ENCODE measurements at regions not wholly inside any gene's neighbourhood (a gene's known extent, or its start where the extent isn't known, plus 50 kb on each side); places are given as distances from the start of the nearest gene placed in this dataset.

- peak overlapping the region; percentile 32 for H3K27ac ChIP-seq
Measured at GRCh38 chr10:4081685-4082111, 296.7 kb upstream of the KLF6 start.

GRCh38 chr10:4080225-4080805 is 295.3 kb upstream of the KLF6 start:
- Histone ChIP-seq H3K9me2 (replicated peaks; ENCODE audit: insufficient read depth) (no peaks in the 10 kb centered on the region), H4K20me1 (ENCODE audit: insufficient read depth, poor library complexity, severe bottlenecking) (no peaks in the 10 kb centered on the region), H3K4me3 (no peak overlapping the region), H3K36me3 (replicated peaks; ENCODE audit: insufficient read depth, low read depth) (no peaks in the 10 kb centered on the region), H3K27me3 (no peaks in the 10 kb centered on the region), H3K4me2 (no peak overlapping the region), H2AFZ (no peak overlapping the region), H3K9me3 (ENCODE audit: low read depth) (no peaks in the 10 kb centered on the region), H3K27ac (no peak overlapping the region), H3K79me2 (no peaks in the 10 kb centered on the region), H3K4me1 (ENCODE audit: insufficient read depth) (peaks cover 7% of the 10 kb centered on the region)
- DNase-seq (ENCODE audit: low spot score): no peak
- 83% methylated on average over 7 of the region's 7 CpGs for WGBS (ENCODE audit: low lambda C conversion rate, missing lambda C conversion rate)
- TF ChIP-seq EZH2phosphoT487 (IDR thresholded peaks at IDR 0.05; ENCODE audit: low read depth, severe bottlenecking, unreplicated experiment) (no peak), EZH2 (IDR thresholded peaks at IDR 0.05; ENCODE audit: borderline replicate concordance) (no peak), CTCF (IDR thresholded peaks at IDR 0.05; ENCODE audit: poor library complexity) (no peak)

More at GRCh38 chr10:4081685-4082111, 296.7 kb upstream of the KLF6 start:
- H3K27me3 ChIP-seq: no peaks in the 10 kb centered on the region
- no peaks in the 10 kb centered on the region for H3K9me2 ChIP-seq (replicated peaks; ENCODE audit: insufficient read depth)
- WGBS (ENCODE audit: low lambda C conversion rate, missing lambda C conversion rate): 53% methylated on average over 5 of the region's 5 CpGs
- no peak overlapping the region for H3K4me3 ChIP-seq
- no peak overlapping the region for H2AFZ ChIP-seq
- no peak for DNase-seq (ENCODE audit: low spot score)
- H3K4me1 ChIP-seq (ENCODE audit: insufficient read depth): peaks cover 7% of the 10 kb centered on the region
- H3K4me2 ChIP-seq: no peak overlapping the region
- H3K9me3 ChIP-seq (ENCODE audit: low read depth): no peaks in the 10 kb centered on the region
- TF ChIP-seq EZH2 (IDR thresholded peaks at IDR 0.05; ENCODE audit: borderline replicate concordance) (no peak), EZH2phosphoT487 (IDR thresholded peaks at IDR 0.05; ENCODE audit: low read depth, severe bottlenecking, unreplicated experiment) (no peak), CTCF (IDR thresholded peaks at IDR 0.05; ENCODE audit: poor library complexity) (no peak)
- no peaks in the 10 kb centered on the region for H3K36me3 ChIP-seq (replicated peaks; ENCODE audit: insufficient read depth, low read depth)
- no peaks in the 10 kb centered on the region for H3K79me2 ChIP-seq
- H4K20me1 ChIP-seq (ENCODE audit: insufficient read depth, poor library complexity, severe bottlenecking): no peaks in the 10 kb centered on the region

GRCh38 chr10:4079803-4080202 is 294.8 kb upstream of the KLF6 start:
- Histone ChIP-seq H3K9me2 (replicated peaks; ENCODE audit: insufficient read depth) (no peaks in the 10 kb centered on the region), H4K20me1 (ENCODE audit: insufficient read depth, poor library complexity, severe bottlenecking) (no peaks in the 10 kb centered on the region), H3K4me2 (no peak overlapping the region), H3K4me3 (no peak overlapping the region), H2AFZ (no peak overlapping the region), H3K27me3 (no peaks in the 10 kb centered on the region), H3K79me2 (no peaks in the 10 kb centered on the region), H3K4me1 (ENCODE audit: insufficient read depth) (peaks cover 7% of the 10 kb centered on the region), H3K9me3 (ENCODE audit: low read depth) (no peaks in the 10 kb centered on the region), H3K36me3 (replicated peaks; ENCODE audit: insufficient read depth, low read depth) (no peaks in the 10 kb centered on the region), H3K27ac (no peak overlapping the region)
- TF ChIP-seq EZH2phosphoT487 (IDR thresholded peaks at IDR 0.05; ENCODE audit: low read depth, severe bottlenecking, unreplicated experiment): no peak
- no peak for TF ChIP-seq CTCF (IDR thresholded peaks at IDR 0.05; ENCODE audit: poor library complexity)
- TF ChIP-seq EZH2 (IDR thresholded peaks at IDR 0.05; ENCODE audit: borderline replicate concordance): no peak
- DNase-seq (ENCODE audit: low spot score): no peak
- WGBS (ENCODE audit: low lambda C conversion rate, missing lambda C conversion rate): 82% methylated on average over 5 of the region's 5 CpGs
